Nephron (organoid): ENCODE measurements at regions not wholly inside any gene's neighbourhood (a gene's known extent, or its start where the extent isn't known, plus 50 kb on each side); places are given as distances from the start of the nearest gene placed in this dataset.

Experiments used
- H3K27ac Mint-ChIP-seq, 3 experiments: 2 replicates each; pipeline ENCODE4 v1.8.0; 2020; ENCODE audit warnings: mixed read lengths in 3 of 3, mild to moderate bottlenecking in 2 of 3, moderate library complexity in 1 of 3
- H3K27me3 Mint-ChIP-seq: 2 replicates; pipeline ENCODE4 v1.8.0; 2021; ENCODE audit warnings: low read depth, mild to moderate bottlenecking, moderate library complexity, mixed read lengths
- H3K36me3 Mint-ChIP-seq: 2 replicates; pipeline ENCODE4 v1.8.0; 2020; ENCODE audit warnings: low read depth, mixed read lengths
- H3K4me1 Mint-ChIP-seq: 2 replicates; pipeline ENCODE4 v1.8.0; 2020; ENCODE audit warnings: mixed read lengths
- H3K4me3 Mint-ChIP-seq, 3 experiments: 2 replicates each; pipeline ENCODE4 v1.8.0; 2020; ENCODE audit warnings: mild to moderate bottlenecking in 3 of 3, mixed read lengths in 3 of 3, moderate library complexity in 2 of 3
- H3K9me3 Mint-ChIP-seq: 2 replicates; pipeline ENCODE4 v1.8.0; 2020; ENCODE audit warnings: mixed read lengths
- TF ChIP-seq, protein P1 (sequence below), 3 experiments: fragments of 200-600 bp; sonication (generic); IDR thresholded peaks; one replicate each; pipeline ENCODE4 v1.5.0; 2021; ENCODE audit warnings: antibody characterized with exemption in 3 of 3; ENCODE audit not compliant: unreplicated experiment in 3 of 3

DNA sequence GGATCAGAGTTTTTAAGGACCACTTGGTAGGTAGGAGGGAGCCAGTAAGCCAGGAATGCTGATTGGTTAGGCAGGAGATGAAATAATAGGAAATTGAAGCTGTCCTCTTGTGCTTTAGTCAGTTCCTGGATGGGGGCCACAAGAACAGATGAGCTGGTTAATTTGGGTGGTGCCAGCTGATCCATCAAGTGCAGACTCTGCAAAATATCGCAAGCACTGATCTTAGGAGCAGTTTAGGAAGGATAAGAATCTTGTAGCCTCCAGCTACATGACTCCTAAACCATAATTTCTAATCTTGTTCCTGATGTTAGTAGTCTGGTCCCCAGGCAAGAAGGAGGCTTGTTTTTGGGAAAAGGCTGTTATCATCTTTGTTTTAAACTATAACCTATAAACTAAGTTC, 117.9 kb upstream of the GPR12 start:
- peaks cover 5% of the 10 kb centered on the region for H3K9me3 Mint-ChIP-seq
- H3K27me3 Mint-ChIP-seq = peaks cover 12% of the 10 kb centered on the region
- no peak overlapping the region for H3K4me3 Mint-ChIP-seq
- TF ChIP-seq, protein P1, sequence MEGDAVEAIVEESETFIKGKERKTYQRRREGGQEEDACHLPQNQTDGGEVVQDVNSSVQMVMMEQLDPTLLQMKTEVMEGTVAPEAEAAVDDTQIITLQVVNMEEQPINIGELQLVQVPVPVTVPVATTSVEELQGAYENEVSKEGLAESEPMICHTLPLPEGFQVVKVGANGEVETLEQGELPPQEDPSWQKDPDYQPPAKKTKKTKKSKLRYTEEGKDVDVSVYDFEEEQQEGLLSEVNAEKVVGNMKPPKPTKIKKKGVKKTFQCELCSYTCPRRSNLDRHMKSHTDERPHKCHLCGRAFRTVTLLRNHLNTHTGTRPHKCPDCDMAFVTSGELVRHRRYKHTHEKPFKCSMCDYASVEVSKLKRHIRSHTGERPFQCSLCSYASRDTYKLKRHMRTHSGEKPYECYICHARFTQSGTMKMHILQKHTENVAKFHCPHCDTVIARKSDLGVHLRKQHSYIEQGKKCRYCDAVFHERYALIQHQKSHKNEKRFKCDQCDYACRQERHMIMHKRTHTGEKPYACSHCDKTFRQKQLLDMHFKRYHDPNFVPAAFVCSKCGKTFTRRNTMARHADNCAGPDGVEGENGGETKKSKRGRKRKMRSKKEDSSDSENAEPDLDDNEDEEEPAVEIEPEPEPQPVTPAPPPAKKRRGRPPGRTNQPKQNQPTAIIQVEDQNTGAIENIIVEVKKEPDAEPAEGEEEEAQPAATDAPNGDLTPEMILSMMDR (IDR thresholded peaks at IDR 0.05; ENCODE audit: unreplicated experiment in 3 of 3) = no peak
- no peak overlapping the region for H3K27ac Mint-ChIP-seq
- H3K36me3 Mint-ChIP-seq = no peaks in the 10 kb centered on the region
- no peaks in the 10 kb centered on the region for H3K4me1 Mint-ChIP-seq

DNA sequence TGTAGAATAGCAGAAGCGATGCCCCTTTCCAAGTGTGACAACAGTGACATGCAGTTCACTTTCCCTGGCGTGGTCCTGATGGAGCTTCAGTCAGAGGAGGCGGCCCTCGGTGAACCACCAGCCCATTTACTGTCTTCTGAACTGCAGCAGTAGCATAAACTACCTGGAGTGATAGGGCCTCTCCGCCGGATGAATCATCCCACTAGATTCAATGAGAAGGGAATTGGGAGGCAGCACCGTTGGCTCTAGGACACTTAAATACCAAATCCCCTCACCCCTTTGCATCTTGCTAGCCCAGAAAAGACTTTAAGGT, 112.8 kb upstream of the GPR12 start:
- TF ChIP-seq, protein P1 (IDR thresholded peaks at IDR 0.05; ENCODE audit: unreplicated experiment in 3 of 3) = no peak
- Mint-ChIP-seq H3K4me3 (no peak overlapping the region), H3K27ac (no peak overlapping the region), H3K27me3 (peaks cover 25% of the 10 kb centered on the region), H3K9me3 (peaks cover 2% of the 10 kb centered on the region), H3K36me3 (no peaks in the 10 kb centered on the region), H3K4me1 (no peaks in the 10 kb centered on the region)

DNA sequence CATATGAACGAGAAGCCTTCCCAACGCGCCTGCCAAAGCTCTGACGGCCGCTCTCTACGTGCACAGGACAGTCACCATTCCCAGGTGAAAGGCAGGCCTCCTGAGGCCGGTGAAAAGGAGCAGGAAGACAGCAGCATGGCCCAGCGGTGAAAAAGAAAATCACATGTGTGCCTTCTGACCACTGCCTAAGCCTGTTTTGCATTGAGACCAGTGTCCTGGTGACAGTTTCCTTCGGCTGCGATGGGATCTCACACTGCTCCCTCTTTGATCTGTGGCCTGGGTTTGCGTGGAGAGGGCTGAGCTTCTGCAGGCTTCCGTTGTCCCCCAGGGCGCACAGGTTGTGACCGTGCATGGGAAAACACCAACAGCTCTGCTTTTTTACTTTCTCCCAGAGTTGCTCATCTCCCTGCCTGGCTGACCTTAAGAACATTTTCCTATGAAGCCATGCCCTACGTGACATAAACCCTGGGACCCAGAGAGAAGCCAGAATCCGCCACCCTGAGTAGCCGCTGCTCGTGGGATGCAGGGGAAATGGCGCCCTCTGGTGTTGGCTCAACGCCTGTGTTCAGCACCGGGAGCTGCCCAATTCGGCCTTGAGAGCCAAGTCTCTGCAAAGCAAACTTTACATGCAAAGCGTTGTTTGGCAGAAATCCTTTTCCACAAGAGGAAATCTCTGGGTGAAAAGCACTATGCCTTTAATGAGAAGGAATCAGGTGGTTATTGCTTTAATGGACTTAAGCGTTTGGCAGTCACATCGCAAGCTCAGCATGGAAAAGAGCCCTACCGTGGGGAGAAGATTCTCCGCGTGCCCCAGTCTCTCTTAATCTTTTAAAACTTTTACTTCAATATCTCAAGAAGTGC, 112.2 kb upstream of the GPR12 start:
- Mint-ChIP-seq H3K9me3 (peaks cover 2% of the 10 kb centered on the region), H3K4me3 (no peak overlapping the region)

DNA sequence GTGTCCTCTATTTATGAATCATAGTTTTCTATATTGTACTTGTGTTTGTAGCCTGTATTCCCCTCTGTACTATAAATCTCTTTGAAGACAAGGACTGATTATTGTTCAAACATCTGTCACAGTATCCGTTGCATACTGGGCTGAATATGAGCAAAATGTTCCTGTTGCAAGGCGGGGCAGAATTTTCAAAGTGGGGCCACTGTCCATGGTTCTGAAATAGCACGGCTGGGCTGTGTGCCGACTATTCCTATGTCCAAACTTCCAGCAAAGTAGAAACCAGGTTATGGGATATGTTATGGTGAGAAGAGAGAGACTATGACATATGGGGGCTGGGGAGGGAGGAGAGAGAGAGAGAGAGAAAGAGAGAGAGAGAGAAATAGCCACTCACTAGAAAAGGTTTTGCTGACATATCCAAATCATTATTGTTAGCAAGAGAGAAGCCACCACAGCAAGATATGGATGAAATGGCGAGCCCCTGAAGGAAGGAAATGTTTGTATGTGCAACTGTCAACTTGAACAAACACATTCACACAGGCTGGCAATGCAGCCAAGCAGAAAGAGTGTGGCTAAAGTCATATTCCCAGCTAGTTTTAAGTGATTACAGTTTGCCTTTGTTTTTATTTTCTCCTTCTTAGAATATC, 107.0 kb upstream of the GPR12 start:
- no peaks in the 10 kb centered on the region for H3K36me3 Mint-ChIP-seq
- H3K4me1 Mint-ChIP-seq = no peaks in the 10 kb centered on the region
- H3K9me3 Mint-ChIP-seq = no peaks in the 10 kb centered on the region
- TF ChIP-seq, protein P1 (IDR thresholded peaks at IDR 0.05; ENCODE audit: unreplicated experiment in 3 of 3) = no peak
- peaks cover 21% of the 10 kb centered on the region for H3K27me3 Mint-ChIP-seq
- H3K4me3 Mint-ChIP-seq = no peak overlapping the region
- no peak overlapping the region for H3K27ac Mint-ChIP-seq

More for the DNA sequence above, 112.2 kb upstream of the GPR12 start:
- Mint-ChIP-seq H3K4me1 (no peaks in the 10 kb centered on the region), H3K27ac (no peak overlapping the region), H3K36me3 (no peaks in the 10 kb centered on the region), H3K27me3 (peaks cover 25% of the 10 kb centered on the region)
- TF ChIP-seq, protein P1 (IDR thresholded peaks at IDR 0.05; ENCODE audit: unreplicated experiment in 3 of 3) = peak; percentile 56 to 79 (median 65)

DNA sequence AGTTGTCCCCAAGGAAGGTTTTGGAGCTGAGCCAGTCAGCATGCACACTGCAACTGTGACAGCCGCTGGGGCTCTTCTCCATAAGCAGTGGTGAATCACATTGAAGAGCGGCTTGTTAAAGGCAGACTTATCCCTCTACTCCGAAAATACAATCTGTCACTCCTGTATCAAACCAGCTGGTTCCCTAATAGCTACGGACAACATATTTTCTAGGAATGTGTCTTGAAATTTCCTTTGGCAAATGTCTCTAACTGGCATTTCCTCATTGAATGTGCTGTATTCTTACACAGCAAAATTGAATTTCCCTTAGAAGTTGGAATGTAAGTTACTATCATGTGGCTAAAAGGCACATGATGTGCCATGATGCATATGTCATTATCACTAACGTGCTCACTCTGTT, 104.0 kb upstream of the GPR12 start:
- Mint-ChIP-seq H3K36me3 (no peaks in the 10 kb centered on the region), H3K4me1 (no peaks in the 10 kb centered on the region), H3K9me3 (no peaks in the 10 kb centered on the region)

More for the DNA sequence above, 104.0 kb upstream of the GPR12 start:
- peaks cover 32% of the 10 kb centered on the region for H3K27me3 Mint-ChIP-seq
- TF ChIP-seq, protein P1 (IDR thresholded peaks at IDR 0.05; ENCODE audit: unreplicated experiment in 3 of 3) = no peak
- H3K4me3 Mint-ChIP-seq = no peak overlapping the region
- no peak overlapping the region for H3K27ac Mint-ChIP-seq
